ENCODE measurements at regions not wholly inside any gene's neighbourhood (a gene's known extent, or its start where the extent isn't known, plus 50 kb on each side); places are given as distances from the start of the nearest gene placed in this dataset.

DNA sequence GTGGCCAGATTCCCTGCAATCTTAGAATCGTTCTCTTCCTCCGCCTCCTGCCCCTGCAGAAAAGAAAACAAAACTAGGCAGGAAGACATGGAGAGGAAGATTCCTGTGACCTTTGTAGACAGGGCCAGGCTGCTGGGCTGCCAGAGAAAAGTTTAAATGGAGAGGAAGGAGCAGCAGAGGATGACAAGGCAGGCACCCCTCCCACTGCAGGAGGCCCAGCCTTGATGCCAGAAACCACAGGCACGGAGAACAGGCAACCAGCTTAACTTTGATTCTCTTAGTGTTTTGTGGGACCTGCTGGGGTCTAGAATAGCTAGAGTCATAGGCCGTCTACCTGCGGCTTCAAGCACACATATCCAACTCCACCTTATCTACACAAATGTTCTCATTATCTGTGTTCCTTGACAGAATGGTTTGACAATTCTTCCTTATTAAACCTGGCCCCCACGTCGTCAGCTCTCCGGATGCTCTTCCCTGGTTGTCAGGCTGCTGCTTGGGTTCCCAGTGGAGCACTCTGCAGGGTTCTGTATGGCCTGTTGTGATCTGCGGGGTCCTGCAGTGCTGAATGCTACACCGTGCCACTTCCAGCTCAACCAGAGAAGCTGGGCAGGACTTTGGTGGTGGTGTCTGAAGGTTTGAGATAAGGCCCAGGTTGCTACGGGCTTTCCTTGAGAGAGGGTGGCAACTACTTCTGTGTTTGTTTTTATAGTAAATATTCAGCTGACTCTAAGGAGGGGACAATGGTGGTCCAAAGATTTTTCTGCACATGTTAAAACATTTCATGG, 609.5 kb downstream of the AACS start:
- no peak for DNase-seq (ENCODE audit: low spot score)

DNA sequence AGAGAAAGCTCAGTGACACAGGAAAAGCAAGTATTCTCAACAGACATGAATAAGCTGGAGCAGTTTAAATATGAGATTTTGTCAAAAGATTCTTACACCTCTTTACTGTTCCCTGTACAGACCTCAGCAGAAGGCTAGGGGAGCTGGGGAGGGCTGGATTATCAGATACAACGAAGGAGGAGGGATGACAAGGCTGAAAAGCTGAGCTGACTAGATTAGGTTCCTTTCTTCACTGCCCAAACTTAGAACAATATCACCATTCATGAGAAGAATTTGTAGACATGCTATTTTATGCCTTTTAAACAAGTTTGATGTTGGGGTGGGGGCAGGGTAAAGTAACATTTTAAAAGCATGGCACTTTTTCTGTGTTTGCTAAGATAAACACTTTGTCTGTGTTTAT, 611.1 kb downstream of the AACS start:
- no peak for DNase-seq (ENCODE audit: low spot score)

DNA sequence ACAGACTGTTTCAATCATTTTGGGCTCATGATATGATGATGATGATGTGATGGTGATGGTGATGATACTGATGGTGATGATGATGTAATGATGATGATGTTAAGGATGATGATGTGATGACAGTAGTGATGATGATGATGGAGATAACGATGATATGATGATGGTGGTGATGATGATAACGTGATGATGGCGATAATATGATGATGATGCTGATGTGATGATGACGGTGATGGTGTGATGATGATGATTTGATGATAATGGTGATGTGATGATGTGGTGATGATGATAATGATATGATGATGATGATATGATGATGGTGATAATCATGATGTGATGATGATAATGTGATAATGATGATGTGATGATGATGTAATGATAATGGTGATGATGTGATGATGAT, 612.6 kb downstream of the AACS start:
- DNase-seq (ENCODE audit: low spot score): no peak

DNA sequence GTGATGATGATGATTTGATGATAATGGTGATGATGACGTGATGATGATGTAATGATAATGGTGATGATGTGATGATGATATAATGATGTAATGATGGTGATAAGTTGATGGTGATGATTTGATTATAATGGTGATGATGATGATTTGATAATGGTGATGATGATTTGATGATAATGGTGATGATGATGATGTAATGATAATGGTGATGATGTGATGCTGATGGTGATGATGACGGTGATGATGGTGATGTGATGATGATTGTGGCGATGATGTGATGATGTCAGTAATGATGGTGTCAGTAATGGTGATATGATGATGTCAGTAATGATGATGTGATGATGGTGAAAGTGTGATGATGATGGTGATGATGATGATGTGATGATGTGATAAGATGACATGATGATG, 613.4 kb downstream of the AACS start:
- DNase-seq (ENCODE audit: low spot score): no peak

DNA sequence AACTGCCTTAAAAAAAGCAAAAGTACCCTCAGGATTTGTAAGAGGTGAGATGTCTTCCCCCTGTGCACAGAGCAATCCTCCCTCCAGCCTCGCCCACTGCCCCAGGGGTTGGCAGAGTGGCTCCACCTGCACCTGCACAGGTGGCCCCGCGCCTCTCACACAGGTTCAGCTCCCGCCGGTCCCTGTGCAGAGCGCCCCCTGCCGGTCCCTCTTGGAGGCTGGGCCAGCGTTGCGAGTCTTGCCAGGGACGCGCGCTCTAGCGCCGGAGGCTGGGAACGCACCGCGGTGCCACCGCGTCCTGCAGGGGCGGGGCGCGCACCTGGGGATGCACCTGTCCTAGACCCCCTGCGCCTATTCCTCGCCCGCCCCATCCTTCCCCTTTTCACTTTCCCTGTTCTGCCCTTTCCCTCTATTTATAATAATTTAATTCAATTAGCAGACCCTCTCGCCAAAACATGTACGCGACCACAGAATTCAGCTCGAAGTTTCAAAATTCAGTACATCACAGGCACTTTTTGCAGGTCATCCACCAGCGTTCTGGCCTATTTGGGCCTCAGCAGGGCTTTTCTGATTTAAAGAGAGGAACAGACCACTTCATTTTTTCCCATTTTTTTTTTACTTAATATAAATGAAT, 618.6 kb downstream of the AACS start:
- DNase-seq (ENCODE audit: low spot score): no peak

DNA sequence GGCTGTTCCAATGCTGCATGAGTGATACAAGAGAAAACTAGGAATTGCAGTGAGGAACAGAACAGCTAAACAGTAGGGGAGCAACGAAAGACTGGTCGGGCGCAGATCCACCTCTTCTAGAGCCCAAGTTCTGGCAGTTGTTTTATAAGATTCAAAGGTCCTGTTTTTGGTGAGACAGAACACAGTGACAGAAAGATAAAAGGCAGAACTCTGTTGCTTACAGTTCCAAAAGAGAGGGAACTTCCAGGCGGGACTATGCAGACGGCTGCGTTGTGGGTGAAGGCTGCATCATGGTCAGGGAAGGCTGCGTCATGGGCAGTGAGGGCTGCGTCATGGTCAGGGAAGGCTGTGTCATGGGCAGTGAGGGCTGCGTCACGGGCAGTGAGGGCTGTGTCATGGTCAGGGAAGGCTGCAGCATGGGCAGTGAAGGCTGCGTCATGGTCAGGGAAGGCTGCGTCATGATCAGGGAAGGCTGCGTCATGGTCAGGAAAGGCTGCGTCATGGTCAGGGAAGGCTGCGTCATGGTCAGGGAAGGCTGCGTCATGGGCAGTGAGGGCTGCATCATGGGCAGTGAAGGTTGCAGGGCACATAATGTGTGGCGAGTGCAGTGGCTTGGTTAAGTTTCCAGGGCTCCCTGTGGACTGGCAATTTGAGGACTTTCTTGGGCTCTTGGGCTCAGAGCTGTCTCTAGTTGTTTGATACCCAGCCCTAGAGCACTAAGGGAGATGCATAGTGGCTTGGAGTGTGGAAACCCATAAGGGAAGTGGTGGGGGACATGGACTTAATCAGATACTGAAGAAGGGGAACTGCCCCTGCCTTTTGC, 619.9 kb downstream of the AACS start:
- no peak for DNase-seq (ENCODE audit: low spot score)

DNA sequence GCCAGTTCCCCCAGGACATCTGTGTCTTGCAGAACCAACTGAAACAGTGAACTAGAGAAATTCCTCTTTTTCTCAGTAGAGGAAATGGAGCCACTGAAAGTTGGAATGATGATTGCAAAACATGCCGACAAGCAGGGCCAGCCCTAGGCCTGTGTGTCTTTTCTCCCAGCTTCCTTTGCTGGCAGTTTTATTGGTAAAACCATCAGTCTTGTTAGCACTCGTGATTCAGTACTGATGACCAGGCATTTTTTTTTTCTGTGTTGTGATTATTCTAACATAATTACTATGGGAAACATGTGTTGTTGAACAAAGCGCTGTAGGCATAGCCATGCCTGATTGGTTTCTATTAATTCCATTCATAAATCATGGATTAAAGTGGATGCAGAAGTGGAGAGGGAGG, 620.7 kb downstream of the AACS start:
- no peak for DNase-seq (ENCODE audit: low spot score)

DNA sequence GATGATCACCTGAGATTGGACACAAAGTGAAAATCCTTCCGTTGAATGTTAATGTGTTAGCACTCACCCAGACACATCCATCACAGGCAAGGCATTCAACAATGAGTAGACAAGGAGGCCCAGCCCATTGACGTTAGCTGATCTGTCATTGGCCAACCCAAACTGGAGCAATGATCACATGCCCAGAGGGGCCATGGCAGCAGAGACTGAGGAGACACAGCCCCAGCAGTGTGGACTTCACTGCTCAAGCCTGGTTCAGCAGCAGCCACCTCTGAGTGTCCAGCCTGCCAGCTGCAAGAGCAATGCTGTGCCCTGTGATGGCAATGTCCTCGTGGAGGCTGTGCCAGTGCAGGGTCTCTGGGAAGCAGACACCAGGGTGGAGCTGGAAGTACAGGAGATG, 622.2 kb downstream of the AACS start:
- no peak for DNase-seq (ENCODE audit: low spot score)

DNA sequence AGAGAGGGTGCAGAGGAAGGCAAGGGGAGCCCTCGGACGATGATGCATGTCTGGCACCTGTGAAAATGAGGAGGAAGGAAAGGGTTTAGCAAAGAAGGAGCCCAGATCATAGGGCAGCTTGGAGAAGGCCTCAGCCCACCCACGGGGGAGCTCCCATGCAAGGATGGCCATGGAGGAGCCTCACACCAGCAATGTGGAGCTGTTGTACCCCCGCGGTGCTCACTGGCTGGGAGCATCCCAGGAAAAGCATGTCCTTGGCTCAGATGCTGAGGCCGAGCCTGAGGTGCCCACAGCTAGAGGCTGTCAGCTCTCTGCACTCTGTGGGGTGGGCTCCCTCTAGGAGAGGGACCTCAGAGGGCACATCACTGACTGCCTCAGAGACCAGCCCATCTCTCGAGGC, 622.6 kb downstream of the AACS start:
- no peak for DNase-seq (ENCODE audit: low spot score)

DNA sequence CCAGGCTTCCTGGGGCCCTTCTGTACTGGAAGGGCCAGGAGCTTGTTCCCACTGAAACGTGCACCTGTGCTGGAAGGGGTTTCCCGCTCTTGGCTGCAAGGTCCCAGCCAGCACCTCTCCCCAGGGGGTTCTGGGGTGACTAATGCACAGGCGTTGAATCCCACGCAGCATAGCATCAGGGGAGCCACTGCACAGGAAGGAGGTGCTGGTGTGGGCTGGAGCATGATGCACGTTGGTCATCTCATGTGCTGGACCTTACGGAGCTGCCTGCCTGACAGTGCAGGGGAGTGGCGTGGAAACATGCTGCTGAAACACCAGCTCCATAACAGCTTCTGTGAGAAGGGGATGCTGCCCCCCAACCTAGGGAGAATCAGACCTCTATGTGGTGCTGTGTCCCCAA, 623.0 kb downstream of the AACS start:
- DNase-seq (ENCODE audit: low spot score): no peak

DNA sequence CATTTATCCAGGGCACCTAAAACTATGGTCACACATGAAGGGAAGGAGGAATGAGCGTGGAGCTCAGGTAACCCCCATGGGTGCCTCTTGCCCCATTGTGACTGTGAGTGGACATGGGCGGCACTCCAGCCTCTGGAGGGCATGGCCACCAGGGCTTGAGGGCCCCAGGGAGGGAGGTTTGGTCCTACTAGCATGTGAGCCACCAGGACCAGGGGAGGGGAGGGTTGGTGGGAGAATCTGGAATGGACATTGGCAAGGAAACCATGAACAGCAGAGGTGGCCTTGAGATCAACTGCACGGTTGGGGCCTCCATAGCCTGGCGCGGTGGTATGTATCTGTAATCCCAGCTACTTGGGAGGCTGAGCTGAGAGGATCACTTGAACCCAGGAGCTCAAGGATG, 623.6 kb downstream of the AACS start:
- no peak for DNase-seq (ENCODE audit: low spot score)

DNA sequence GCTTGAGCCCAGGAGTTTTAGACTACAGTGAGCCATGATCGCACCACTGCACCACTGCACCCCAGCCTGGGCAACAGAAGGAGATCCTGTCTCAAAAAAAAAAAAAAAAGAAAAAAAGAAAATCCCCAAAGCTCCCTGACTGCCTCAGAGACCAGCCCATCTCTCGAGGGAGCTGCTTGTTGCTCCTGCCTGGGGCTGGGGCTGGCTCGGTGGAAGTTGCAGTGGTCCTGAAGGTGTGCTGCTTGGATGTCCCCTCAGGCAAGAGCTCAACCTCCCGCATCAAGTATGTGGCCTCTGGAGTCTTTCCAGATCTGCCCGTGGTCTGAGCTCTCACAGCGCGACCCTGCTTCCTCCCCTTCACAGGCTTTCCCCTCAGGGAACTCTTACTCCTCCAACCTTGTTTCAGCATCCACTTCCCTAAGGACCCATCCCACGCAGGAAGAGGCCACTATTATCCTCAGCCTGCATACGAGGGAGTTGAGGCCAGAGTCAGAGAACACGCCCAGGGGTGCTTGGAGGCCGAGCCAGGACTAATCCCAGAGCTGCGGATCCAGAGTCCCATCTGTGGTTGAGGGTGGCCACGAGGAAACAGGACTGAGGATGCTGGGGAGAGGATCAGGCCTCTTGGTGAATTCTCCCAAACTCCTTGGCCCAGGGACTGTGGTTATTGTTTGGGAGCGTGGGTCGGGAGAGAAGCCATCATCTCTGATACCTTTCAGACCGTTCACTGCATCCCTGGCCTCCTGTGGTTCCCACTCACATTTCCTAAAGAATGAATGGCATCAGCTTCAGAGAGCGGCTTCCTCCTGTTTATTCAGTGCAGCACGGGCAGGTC, 624.6 kb downstream of the AACS start:
- no peak for DNase-seq (ENCODE audit: low spot score)

DNA sequence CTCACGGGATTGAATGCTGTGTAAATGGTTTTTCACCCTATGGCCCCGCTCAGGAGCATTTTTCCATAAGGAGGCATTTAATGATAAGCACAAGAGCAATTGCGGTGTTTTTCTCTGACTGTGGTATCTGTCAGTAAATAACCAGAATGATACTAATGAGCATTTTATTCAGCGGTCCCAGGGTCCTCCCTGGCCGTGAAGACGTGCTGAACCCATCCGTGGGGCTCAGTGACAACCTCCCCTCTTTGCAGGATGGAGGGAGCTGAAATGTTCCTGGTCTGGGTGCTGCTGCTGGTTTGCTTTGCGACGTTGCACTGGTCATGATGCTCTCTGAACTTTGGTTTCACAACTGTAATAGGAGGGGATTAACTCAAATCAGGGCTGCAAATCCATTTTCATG, 625.6 kb downstream of the AACS start:
- DNase-seq (ENCODE audit: low spot score): no peak

DNA sequence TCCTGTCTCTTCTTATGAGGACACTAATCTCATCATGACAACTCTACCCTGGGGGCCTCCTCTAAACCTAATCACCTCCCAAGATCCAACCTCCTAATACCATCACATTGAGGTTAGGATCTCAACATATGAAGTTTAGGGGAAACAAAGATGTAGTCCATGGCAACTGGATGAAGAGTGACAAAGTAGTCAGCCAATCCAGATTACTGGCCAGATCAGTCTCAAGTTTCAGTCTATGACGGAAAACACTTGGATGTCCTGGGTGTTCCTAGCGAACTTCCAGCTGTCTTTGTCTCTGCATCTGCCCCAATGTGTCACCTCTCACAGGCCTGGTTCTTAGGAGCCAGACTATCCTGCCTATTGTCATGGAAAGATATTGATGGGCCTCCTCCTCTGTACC, 630.8 kb downstream of the AACS start:
- no peak for DNase-seq (ENCODE audit: low spot score)

DNA sequence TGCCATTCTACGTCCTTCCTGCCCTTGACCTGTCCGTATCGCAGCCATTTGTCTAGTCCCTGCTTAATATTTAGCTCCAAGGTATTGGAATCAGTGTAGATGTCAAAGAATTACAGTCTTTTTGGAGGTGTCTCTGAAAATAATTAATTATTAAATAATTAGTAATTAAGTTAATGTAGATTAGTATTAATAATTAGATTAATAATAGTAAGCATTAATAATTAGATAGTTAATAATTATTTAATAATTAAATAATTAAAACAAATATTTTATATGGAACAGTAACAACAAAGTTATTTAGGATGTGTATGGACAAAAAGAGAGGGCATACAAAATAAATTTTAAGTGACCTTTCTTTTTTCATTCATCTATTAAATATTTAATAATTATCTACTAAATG, 639.6 kb downstream of the AACS start:
- no peak for DNase-seq (ENCODE audit: low spot score)

DNA sequence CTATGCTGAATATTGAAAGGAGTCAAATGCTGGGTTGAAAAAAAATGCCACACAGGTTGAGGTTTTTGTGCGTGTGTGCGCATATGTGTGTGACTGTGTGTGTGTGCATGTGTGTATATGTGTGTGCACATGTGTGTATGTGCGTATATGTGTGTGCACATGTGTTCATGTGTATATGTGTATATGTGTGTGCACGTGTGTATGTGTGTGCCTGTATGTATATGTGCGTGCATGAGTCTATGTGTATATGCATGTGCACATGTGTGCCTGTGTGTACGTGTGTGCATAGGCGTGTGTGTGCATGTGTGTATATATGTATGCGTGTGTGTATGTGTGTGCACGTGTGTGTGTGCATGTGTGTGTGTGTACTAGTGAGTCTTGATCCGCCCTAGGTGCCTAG, 655.7 kb downstream of the AACS start:
- no peak for DNase-seq (ENCODE audit: low spot score)

DNA sequence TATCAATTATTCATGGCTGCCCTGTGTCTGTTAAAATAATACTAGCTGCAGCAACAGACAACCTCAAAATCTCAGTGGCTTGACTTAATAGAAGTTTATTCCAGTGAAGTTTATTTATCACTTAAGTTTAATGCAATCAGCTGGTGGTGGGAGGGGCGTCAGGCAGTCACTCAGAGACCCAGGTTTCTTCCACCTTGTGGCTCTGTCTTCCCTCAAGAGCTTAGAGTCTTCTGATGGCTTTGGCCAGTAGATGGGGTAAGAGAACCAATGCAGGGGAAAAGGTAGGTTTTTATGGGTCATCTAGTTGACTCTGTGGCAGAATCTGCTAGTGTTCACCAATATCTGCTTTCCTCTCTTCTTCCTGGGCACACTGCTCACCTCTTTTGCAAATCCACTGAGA, 668.9 kb downstream of the AACS start:
- DNase-seq (ENCODE audit: low spot score): no peak

DNA sequence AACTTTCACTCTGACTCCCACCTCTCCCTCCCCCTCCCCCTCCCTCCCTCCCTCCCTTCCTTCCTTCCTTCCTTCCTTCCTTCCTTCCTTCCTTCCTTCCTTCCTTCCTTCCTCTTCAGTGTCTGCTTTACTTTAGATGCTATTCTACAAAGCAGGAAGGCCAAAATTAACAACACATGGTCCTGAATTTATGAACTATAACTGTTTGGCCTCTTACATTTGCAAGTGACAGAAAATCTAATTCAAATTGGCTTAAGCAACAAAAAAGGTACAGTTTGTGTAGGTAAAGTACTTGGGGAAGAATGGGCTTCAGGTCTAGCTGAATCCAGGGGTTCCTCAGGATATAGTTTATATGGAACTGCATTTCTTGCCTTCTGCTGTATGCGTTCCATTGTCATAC, 673.0 kb downstream of the AACS start:
- no peak for DNase-seq (ENCODE audit: low spot score)

DNA sequence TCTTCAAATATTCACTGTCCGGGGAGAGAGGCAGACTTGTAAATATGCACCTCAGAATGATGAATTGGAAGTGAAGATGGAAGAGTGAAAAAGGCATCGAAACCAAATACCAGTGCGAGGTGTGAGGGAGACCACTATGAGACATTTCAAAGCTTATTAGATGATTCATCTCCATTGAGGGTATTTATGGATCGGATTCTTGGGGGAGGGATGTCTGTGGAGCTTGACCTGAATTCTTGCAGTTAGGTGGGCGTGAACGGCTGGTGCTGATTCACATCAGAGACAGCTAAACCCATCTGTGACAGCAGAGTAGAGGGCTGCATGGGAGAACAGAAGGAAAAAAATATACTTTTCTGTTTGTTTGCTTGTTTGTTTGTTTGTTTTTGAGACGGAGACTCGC, 677.2 kb downstream of the AACS start:
- DNase-seq (ENCODE audit: low spot score): no peak

DNA sequence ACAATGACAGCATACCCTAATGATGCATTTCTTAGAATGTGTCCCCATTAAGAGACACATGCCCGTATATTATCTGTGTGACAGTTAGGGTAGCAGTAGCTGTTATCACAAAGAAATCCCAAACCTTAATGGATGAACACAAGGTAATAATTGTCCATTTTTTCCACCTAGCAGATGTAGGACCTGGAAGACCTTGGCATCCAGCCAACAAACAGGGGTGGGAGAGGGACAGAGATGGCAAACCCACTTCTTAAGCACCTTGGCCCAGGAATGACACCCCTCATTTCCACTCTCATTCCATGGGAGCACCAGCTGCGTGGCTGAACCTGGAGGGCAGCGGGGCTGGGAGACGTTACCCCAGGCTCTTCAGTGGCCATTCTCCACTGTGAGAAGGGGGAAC, 679.0 kb downstream of the AACS start:
- DNase-seq (ENCODE audit: low spot score): no peak

DNA sequence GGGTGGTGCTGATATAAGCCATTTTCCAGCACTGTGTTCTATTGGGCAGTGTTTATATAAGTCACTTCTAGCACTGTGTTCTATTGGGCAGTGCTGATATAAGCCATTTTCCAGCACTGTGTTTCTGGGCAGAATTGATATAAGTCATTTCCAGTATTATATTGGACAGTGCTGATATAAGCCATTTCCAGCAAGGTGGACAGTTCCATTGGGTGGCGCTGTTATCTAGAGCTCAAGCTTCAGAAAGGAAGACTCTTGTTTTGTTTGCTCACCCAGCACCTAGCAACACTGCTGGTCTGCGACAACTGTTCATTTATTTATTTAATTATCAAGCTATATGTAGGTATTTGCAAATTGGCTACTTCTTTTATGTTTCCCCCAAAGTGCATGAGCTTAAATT, 690.3 kb downstream of the AACS start:
- DNase-seq (ENCODE audit: low spot score): no peak

DNA sequence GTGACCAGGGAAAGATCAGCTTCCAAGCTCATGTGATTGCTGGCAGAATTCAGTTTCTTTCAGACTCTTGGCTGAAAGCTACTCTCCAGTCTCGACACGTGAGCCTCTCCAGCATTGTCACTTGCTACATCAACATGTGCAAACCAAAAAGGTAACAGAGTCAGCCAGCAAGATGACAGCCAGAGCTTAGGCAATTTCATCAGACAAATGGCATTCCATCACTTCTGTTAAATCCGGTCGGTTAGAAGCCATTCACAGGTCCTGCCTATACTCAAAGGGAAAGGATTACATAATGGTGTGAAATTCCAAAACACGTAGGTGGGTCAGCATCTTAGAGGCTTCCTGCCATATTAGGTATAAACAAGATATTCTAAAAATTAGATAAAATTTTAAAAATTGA, 700.9 kb downstream of the AACS start:
- DNase-seq (ENCODE audit: low spot score): no peak
